ENCODE measurements at regions not wholly inside any gene's neighbourhood (a gene's known extent, or its start where the extent isn't known, plus 50 kb on each side); places are given as distances from the start of the nearest gene placed in this dataset.

DNA sequence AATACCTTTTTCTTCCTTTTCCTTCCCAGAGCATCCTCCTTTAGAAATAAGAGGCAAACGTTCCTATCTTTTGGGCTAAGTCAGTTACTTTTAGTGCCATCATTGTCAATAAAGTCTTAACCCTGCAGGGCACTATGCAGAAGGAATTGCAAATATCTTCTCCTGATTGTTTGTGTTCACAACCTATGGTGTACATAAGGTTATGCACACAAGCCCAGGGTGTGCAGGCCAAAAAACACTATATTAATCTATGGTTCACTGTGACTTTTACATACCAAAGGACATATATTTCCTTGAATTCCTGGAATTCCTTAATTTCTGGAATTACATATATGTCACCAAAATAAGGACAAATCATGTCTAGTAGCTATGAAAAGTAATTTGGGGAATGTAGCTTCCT lies 493.5 kb downstream of the MTRR start:
- Histone ChIP-seq H3K4me3 (no peak overlapping the region), H3K4me1 (ENCODE audit: low read depth) (no peaks in the 10 kb centered on the region), H3K9me3 (no peaks in the 10 kb centered on the region), H3K36me3 (ENCODE audit: low read depth) (no peaks in the 10 kb centered on the region)
- DNase-seq (no peak), ATAC-seq (no peak)
- TF ChIP-seq, protein P1, sequence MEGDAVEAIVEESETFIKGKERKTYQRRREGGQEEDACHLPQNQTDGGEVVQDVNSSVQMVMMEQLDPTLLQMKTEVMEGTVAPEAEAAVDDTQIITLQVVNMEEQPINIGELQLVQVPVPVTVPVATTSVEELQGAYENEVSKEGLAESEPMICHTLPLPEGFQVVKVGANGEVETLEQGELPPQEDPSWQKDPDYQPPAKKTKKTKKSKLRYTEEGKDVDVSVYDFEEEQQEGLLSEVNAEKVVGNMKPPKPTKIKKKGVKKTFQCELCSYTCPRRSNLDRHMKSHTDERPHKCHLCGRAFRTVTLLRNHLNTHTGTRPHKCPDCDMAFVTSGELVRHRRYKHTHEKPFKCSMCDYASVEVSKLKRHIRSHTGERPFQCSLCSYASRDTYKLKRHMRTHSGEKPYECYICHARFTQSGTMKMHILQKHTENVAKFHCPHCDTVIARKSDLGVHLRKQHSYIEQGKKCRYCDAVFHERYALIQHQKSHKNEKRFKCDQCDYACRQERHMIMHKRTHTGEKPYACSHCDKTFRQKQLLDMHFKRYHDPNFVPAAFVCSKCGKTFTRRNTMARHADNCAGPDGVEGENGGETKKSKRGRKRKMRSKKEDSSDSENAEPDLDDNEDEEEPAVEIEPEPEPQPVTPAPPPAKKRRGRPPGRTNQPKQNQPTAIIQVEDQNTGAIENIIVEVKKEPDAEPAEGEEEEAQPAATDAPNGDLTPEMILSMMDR (IDR thresholded peaks at IDR 0.05) = no peak
- intact Hi-C loops (cut with DNase I, micrococcal nuclease) = no loop called here

DNA sequence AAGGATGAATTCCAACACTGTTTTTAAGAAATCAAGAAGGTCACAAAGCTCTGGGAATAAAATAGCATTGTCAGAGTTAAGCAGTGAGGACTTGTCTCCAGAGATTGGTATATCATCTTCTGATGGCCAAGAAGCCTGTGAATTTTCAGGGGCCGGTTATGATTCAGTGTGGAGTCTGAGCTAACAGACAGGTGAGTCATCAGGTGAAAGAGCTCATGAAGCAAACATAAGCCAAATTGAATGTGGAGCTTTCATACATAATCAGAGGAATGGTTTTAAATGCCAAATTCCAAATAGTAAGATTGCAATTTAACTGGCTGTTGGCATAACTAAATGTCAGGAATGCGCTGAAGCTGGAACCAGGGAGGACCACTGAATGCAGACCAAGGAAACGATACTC lies 494.2 kb downstream of the MTRR start:
- Histone ChIP-seq H3K4me3 (no peak overlapping the region), H3K4me1 (ENCODE audit: low read depth) (no peaks in the 10 kb centered on the region), H3K36me3 (ENCODE audit: low read depth) (no peaks in the 10 kb centered on the region), H3K9me3 (no peaks in the 10 kb centered on the region)
- TF ChIP-seq, protein P1 (IDR thresholded peaks at IDR 0.05) = no peak
- no peak for ATAC-seq
- intact Hi-C loops (cut with DNase I, micrococcal nuclease) = no loop called here
- no peak for DNase-seq

DNA sequence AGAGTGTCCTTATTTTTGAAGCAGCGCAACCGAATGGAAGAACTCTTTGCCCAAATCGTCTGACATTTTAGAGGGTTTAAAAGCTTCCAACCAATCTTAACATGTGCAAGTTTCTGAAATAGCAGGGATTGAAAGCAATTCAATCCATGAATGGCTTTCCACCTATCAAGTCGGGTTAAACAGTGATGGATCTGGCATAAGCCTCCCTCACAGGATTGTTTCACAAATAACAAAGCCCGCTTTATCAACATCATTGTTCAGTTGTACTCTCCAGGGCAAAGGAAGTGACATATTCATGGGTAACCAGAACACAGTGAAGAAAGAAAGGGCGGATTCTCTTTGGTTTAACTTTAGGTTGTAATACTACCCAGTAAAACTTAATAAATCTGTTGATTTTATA lies 497.3 kb downstream of the MTRR start:
- DNase-seq (no peak), ATAC-seq (no peak)
- no peak overlapping the region for H3K4me3 ChIP-seq
- TF ChIP-seq, protein P1 (IDR thresholded peaks at IDR 0.05) = no peak
- no peaks in the 10 kb centered on the region for H3K9me3 ChIP-seq
- intact Hi-C loops (cut with DNase I, micrococcal nuclease) = no loop called here
- no peaks in the 10 kb centered on the region for H3K4me1 ChIP-seq (ENCODE audit: low read depth)
- H3K36me3 ChIP-seq (ENCODE audit: low read depth) = no peaks in the 10 kb centered on the region

DNA sequence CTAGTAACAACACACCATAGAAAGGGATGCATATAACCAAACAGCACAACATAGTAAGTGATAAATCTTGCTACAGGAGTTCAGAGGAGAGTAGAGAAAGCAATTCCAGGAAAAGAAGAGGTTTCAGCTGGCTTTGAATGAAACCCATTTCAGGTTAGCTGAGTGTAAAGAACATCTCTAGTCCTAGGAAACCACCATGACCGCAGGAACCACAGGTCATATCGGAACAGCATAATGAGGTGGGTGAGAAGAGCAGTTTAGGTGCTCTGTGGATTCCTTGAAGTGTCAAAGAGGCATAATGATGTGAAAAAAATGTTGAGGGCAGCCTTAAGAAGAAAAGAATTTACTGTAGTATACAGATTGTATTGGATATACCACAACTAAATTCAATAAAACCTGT lies 507.5 kb downstream of the MTRR start:
- TF ChIP-seq, protein P1 (IDR thresholded peaks at IDR 0.05) = no peak
- intact Hi-C loops (cut with DNase I, micrococcal nuclease) = no loop called here
- H3K4me3 ChIP-seq = no peak overlapping the region
- H3K4me1 ChIP-seq (ENCODE audit: low read depth) = no peaks in the 10 kb centered on the region
- DNase-seq = no peak
- H3K36me3 ChIP-seq (ENCODE audit: low read depth) = no peaks in the 10 kb centered on the region
- no peaks in the 10 kb centered on the region for H3K9me3 ChIP-seq
- ATAC-seq = no peak

DNA sequence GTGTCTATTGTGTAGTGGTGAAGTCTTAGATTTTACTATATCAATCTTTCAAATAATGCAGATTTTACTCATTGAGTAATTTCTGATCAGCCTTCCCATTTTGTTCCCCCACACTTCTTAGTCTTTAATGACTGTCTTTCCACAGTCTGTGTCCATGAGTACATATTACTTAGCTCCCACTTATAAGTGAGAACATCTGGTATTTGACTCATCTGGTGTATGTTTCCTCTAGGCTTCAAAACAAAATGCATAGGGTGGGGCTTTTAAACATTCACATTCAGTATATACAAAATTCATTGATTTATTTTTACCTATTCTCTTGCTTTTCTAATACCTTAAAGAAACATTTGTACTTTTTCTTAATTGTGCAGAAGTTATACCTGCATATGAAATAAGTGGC lies 513.0 kb downstream of the MTRR start:
- DNase-seq (no peak), ATAC-seq (no peak)
- Histone ChIP-seq H3K4me3 (no peak overlapping the region), H3K4me1 (ENCODE audit: low read depth) (no peaks in the 10 kb centered on the region), H3K9me3 (no peaks in the 10 kb centered on the region), H3K36me3 (ENCODE audit: low read depth) (no peaks in the 10 kb centered on the region)
- TF ChIP-seq, protein P1 (IDR thresholded peaks at IDR 0.05) = no peak
- intact Hi-C loops (cut with DNase I, micrococcal nuclease) = no loop called here

DNA sequence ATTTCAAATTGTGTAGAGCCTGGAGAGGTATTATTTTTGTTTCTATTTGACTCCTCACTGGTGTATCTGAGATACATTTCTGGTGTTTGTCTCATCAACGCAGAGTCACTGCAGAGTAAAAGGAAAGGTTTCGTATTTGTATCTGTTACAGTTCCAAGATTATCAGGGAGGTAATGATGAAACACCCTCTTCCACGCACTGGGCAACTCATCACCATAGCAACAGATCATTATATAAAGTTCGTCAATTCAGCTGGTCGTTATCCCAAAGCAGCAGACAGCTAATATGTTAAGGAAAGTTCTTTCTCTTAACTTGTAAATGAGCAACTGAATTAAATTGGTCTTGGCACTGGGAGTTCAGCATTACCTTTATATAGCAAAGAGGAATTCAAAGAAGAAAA lies 513.5 kb downstream of the MTRR start:
- Histone ChIP-seq H3K4me1 (ENCODE audit: low read depth) (no peaks in the 10 kb centered on the region), H3K9me3 (no peaks in the 10 kb centered on the region), H3K4me3 (no peak overlapping the region), H3K36me3 (ENCODE audit: low read depth) (no peaks in the 10 kb centered on the region)
- TF ChIP-seq, protein P1 (IDR thresholded peaks at IDR 0.05) = no peak
- no peak for ATAC-seq
- DNase-seq = no peak
- intact Hi-C loops (cut with DNase I, micrococcal nuclease) = no loop called here

All from mucosa of descending colon (tissue), 3 donors.